HG03103 (cell line): ENCODE measurements at regions not wholly inside any gene's neighbourhood (a gene's known extent, or its start where the extent isn't known, plus 50 kb on each side); places are given as distances from the start of the nearest gene placed in this dataset.
"Not testable (repeated sequence)": the region's sequence is repeated elsewhere in the genome, so short reads cannot be mapped to it uniquely, and the experiment has no call there.

Experiments
- ATAC-seq: cut with Tn5 transposase; IDR thresholded peaks from one replicate; pipeline ENCODE4 v1.9.1; 2021; ENCODE audit warnings: low read depth; ENCODE audit not compliant: unreplicated experiment

DNA sequence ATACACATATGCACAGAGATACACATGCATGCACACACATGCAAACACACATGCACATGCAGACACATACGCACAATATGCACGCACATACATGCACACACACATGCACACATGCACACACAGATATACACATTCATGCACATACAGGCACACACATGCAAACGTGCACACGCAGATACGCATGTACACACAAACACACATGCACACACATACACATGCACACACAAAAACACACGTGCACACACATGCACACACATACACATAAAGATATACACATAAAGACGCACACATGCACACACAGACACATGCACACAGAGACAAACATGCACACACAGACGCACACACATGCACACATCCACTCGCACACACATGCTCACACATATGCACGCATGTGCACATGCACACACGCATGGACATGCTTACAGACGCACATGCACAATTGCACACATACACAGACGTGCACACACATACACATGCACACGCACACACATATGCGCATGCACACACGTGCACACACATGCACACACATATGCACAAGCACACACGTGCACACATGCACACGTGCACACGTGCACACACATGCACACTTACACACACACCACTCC lies 145.2 kb downstream of the ADRA2C start:
- ATAC-seq = no peak

DNA sequence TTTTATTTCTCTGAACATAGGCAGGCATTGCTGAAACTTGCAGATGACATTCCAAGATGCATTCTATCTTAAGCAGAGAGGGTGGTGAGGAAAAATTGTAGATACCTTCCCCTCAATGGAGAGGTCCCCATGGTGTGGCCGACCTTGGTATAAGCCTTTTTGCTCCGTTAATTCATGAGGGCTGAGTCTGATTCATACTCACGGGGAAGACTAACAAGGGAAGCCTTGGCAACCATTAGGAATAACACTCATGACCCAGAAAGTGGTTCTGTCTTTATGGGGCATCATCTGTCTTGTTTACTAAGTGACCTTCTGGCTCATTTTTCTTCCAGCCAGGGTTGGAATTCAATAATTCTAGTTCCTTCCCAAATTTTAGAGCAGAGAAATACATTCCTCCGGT lies 148.3 kb downstream of the ADRA2C start:
- not testable (repeated sequence) for ATAC-seq

DNA sequence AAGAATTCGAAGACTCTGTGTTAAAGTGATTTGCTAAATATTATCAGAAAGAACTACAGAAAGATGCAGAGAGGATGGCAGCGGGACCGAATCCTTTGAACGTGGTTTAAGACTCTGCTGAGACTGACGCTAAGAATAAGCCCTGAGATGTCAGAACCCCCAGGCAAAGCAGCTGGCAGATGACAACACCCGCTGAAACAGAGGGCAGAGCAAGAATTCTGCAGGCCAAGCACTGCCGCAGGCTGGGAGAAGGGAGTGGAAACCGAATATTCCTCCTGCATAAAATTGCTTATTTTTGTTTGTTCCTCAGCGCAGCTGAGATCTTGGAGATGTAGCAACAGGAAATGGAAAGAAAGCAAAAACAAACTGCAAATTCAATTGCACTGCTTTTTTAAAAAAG lies 153.3 kb downstream of the ADRA2C start:
- ATAC-seq = not testable (repeated sequence)

DNA sequence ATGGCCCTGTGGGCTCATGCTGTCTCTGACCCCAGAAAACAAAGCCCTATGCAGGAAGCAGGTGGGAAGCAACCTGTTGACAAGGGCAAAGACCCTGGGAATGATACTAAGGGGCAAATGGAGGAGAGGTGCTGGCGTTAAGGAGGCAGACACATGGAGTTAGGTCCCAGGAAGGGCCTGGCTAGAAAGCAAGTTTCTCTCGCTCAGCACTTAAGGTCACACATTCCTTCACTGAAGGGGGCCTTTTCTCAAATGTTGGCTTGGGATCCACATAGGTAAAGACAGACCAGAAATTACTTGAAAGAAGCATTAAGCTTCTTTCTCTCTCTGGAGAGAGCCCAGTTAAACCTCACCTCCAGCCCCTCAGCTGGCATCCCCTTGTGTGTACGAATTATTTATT lies 155.7 kb downstream of the ADRA2C start:
- ATAC-seq = not testable (repeated sequence)

DNA sequence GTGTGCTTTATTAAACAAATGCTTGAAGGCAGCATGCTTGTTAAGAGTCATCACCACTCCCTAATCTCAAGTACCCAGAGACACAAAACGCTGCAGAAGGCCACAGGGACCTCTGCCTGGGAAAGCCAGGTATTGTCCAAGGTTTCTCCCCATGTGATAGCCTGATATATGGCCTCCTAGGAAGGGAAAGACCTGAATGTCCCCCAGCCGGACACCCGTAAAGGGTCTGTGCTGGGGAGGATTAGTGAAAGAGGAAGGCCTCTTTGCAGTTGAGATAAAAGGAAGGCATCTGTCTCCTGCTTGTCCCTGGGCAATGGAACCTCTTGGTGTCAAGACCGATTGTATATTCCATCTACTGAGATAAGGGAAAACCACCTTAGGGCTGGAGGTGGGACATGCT lies 159.7 kb downstream of the ADRA2C start:
- ATAC-seq = not testable (repeated sequence)

DNA sequence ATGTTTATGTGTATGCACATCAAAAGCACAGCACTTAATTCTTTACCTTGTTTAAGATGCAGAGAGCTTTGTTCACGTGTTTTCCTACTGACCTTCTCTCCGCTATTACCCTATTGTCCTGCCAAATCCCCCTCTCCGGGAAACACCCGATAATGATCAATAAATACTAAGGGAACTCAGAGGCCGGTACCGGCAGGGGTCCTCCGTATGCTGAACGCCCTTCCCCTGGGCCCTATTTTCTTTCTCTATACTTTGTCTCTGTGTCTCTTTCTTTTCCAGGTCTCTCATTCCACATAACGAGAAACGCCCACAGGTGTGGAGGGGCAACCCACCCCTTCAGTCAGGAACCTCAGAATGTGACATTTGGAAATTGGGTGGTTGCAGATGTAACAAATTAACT lies 160.1 kb downstream of the ADRA2C start:
- ATAC-seq = not testable (repeated sequence)

DNA sequence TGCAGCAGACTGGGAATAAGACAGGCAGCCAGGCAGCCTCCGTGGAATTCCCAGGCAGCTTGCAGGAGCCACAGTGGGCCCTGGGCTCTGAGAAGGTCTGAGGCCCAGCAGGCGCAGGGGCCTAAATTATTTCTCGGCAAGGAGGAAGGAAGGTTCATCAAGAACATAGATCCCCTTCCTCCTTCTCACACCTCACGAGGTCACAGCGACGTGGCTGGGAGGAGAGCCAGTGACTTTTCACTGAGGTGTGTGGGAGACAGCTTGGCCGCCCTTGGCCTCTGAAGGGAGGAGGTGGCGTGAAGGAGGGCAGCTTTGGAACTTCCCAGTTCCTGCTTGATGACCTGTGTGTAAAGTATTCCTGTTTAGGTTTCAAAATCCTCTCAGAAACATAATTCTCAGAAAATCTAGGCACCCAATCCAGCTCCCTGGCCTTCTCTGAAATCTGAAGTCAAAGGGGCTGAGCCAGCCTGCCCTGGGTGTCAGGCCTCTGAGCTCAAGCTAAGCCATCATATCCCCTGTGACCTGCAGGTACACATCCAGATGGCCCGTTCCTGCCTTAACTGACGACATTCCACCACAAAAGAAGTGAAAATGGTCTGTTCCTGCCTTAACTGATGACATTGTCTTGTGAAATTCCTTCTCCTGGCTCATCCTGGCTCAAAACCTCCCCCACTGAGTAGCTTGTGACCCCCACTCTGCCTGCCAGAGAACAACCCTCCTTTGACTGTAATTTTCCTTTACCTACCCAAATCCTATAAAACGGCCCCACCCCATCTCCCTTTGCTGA lies 161.0 kb downstream of the ADRA2C start:
- not testable (repeated sequence) for ATAC-seq

DNA sequence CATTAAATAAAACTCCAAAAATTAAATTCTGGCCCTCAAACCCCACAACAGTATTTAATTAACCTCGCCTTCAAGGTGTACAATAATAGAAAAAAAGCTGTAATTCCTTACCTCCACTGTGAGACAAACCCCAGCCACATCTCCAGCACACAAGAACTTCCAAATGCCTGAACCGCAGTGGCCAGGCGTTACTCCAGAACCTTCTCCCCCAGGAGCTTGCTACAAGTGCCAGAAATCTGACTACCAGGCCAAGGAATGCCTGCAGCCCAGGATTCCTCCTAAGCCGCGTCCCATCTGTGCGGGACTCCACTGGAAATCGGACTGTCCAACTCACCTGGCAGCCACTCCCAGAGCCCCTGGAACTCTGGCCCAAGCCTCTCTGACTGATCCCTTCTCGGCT lies 163.2 kb downstream of the ADRA2C start:
- ATAC-seq = not testable (repeated sequence)

DNA sequence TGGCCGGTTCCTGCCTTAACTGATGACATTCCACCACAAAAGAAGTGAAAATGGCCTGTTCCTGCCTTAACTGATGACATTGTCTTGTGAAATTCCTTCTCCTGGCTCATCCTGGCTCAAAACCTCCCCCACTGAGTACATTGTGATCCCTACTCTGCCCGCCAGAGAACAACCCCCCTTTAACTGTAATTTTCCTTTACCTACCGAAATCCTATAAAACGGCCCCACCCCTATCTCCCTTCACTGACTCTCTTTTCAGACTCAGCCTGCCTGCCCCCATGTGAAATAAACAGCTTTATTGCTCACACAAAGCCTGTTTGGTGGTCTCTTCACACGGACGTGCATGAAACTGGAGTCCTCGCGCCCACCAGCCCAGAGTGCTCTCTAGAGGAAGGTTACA lies 166.5 kb downstream of the ADRA2C start:
- not testable (repeated sequence) for ATAC-seq

DNA sequence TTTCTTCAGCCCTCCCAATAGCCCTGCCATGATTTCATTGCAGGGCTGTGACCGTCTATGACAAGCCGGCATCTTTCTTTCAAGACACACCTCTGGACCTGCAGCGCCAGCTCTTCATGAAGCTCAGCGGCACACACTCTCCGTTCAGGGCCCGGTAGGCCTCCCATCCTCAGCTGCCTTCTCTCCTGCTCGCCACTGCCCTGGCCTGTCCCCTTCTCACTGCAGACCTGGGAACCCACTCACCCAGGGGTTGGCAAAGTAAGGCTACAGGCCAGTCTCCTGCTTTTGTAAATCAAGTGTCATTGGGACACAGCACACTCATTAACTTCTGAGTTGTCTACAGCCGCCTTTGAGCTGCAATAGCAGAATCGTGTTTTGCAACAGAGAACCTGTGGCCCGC lies 169.2 kb downstream of the ADRA2C start:
- not testable (repeated sequence) for ATAC-seq

DNA sequence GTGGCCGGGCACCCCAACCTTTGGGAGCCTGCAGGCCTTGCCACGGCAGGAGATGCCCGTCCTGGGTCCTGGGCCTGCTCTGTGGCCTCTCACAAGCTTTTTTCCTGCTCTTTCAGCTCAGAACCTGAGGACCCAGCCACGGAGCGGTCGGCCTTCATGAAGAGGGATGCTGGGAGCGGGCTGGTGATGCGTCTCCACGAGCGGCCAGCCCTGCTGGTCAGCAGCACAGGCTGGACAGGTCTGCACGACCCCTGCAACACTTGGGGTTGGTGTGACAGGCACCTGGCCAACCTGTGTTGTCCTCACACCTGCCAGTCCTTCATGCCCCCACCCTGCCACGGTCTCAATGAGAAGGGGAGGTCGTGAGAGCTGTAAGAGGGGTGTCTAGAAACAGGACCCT lies 170.0 kb downstream of the ADRA2C start:
- ATAC-seq = no peak

DNA sequence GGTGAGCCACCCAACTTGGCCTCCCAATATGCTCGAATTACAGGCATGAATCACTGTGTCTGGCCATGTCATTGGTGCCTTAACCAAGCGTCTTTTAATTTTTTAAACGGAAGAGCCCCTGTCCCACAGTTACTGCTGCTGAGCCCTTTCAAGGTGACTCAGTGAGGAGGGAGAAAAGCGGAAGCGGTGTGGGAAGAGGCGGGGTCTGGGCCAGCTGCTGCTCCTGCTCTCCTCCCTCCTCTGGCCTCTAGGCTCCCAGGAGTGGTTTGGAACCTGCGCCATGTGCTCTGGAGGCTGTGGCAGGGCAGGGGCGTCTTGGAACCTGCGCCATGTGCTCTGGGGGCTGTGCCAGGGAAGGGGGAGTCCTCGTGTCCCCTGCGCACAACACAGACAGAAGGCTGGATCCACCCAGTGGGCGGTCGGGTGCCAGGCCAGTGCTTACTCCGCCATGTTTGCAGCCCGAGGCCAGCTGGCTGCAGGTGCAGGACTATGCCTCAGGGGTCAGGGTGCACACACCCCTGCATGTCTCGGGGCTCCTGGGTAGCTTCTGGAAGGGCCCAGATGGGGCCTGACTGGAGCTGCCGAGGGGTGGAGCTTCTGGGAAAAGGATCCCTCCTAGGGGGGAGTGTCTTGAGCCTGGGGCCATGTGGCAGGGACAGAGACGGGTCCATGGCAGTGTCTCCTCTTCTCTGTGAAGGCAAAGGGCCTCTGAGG lies 171.8 kb downstream of the ADRA2C start:
- ATAC-seq = not testable (repeated sequence)

DNA sequence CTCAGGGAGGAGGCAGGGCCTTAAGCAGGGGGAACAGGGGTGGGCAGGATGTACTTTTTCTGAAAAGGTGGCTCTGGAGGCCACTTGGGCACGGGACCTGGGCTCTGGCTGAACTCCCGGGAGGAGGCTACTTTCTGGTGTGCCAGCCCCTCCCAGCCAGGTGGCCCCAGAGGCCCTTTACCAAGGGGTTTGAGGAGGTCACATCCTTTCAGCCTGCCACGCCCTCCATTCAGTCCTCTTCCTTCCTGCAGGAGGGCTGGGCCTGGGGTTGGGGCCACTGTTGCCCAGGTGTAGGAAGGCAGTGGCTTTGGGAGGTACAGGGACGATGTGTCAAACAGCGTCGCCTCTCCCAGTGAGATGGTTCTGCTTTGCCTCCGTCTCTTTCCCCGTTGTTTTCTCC lies 172.5 kb downstream of the ADRA2C start:
- ATAC-seq = not testable (repeated sequence)

DNA sequence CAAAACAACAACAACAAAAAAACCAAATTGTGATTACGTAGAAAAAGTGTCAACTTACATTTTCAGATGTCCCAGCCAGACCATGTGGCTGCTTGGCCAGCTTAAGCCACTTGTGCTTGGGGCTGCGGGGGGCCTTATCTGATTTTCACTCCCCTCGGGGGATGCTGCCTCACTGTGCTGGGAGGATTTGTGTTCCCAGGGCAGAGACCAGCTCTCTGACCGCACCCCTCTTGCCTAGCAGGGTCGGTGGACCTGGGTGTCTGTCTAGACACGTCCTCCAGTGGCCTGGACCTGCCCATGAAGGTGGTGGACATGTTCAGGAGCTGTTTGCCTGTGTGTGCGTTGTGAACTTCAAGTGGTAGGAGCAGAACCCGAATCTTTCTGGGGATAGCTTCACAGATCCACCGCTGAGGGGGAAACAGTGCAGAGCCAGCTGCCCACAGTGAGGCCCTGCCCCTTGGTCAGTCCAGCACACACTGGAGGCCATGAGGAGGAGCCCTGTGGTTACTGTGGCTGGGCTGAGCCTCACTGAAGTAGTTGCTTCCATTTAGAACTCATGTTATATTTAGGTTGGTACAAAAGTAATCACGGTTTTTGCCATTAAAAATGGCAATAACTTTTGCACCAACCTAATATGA lies 173.9 kb downstream of the ADRA2C start:
- not testable (repeated sequence) for ATAC-seq

DNA sequence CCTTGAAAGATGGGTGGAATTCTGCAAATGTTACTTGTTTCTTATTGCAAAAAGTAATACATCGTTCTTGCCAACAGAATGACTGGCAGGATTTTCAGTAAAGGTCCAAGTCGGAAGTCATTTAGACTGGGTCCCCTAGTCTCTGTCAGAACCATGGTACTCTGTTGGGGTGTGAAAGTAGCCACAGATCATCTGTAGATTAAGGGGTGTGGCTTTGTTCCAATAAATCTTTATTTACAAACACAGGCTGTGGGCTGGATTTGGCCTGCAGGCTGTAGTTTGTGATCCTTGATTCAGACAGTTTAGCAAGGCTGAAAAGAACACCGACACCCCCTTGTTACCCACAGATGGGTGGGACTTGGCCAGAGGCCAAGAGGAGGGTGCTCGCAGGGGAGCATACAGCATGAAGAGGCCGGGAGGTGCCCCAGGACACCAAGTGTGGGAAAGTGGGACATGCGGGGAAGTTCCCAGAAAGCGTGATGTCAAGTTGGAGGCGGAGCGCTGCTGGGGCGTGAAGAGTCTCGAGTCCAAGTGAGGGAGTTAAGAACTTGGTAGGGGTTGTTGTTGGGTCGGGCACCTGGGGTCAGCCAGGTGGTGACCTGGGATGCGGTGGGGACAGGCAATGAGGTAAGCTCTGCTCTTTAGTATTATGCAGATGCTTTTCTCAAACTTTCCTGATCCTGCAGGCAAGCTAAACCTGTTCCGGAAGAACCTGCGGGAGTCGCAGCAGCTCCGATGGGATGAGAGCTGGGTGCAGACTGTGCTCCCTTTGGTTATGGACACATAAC lies 175.7 kb downstream of the ADRA2C start:
- ATAC-seq = not testable (repeated sequence)

DNA sequence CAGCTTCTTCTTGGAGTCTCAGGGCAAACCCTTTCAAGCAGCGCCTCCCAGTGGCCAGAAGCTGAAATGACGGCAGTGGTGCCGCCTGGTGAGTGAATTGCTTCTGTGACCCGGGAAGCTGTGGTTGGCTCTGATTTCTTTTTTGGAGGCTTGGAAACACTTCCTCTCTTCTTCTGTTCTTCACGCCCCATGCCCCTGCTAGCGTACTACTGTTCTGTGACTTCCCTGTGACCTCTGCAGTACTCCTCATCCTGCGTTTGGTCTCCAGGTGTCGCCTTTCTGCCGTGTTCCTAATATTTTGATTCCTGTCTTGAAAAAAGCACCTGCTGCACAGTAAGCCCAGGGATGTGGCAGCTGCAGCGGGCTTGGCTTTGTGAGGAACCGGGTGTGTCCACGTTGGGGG lies 176.4 kb downstream of the ADRA2C start:
- not testable (repeated sequence) for ATAC-seq

DNA sequence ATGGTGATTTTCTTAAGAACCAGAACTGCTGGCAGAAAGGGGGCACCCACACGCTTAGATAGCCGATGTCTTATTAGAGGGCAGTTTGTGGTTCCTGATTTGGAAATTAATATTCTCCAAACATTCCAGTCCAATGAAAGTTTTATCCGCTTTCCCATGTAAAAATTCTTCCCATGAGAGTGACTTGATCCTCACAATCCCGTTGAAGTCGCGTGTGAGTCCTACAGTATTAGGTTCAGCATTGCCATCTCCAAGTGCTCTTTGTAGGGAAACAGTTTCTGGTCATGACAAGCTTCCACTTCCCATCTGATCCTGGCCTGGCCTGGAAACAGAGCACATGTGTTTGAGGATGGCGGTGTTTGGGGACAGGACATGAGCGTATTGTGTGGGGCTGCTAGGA lies 176.9 kb downstream of the ADRA2C start:
- ATAC-seq = not testable (repeated sequence)

DNA sequence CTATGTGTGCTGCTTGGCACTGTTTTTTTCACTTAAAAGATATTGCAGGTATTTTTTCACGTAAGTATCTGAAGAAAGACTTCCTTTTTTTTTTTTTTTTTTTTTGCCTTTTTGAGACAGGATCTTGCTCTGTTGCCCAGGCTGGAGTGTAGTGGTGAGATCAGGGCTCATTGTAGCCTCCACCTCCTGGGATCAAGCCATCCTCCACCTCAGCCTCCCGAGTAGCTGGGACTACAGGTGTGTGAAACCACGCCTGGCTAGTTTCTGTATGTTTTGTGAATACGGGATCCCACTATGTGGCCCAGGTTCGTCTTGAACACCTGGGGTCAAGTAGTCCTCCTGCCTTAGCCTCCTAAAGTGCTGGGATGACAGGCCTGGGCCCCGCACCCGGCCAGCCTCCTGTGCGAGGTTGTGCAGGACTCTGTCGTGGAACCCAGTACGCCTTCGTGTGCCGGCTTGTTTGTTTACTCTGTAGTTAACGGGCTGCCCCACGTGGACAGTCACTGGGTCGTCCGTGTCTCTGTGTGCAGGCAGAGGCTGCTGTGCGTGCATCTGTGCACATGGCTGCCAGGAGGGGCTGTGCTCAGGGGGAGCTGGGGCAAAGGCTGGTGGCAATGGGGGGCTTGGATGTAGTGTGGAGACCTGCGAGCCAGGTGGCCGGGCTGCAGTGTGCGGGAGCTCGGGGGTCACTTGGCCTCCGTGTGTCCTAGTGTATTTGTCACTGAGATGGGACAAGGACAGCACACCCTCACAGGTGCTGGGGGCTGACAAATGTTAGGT lies 179.5 kb downstream of the ADRA2C start:
- ATAC-seq = no peak

DNA sequence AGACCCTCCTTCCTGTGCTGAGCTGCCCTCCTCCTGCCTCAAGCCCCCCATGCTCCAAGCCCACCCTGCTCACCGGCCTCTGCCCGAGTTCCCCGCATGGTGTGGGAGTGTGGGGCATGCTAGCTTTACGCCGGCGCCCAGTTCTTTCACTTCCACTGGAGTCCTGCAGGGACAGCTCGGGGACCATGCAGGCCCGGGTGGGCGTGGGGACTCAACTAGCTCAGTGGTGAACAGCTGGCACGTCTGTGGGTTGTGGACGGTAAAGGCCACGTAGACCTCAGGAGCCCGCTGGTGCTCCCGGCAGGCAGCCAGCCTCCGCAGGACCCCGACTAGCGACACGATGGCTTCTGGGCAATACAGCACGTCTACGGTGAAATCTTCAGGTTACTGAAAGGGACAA lies 180.4 kb downstream of the ADRA2C start:
- ATAC-seq = not testable (repeated sequence)
